AG09319 (cell line): ENCODE measurements at regions not wholly inside any gene's neighbourhood (a gene's known extent, or its start where the extent isn't known, plus 50 kb on each side); places are given as distances from the start of the nearest gene placed in this dataset.

Source experiments
- DNase-seq: peaks from one replicate; pipeline ENCODE4 v3.0.0-alpha.2; 2010; ENCODE audit warnings: low read depth; ENCODE audit errors: extremely low read depth
- TF ChIP-seq, protein P1 (sequence below): IDR thresholded peaks from 2 replicates; pipeline ENCODE4 v1.5.1; 2011; ENCODE audit warnings: low read depth, mild to moderate bottlenecking, inconsistent platforms, low read length, moderate library complexity

- TF ChIP-seq, protein P1, sequence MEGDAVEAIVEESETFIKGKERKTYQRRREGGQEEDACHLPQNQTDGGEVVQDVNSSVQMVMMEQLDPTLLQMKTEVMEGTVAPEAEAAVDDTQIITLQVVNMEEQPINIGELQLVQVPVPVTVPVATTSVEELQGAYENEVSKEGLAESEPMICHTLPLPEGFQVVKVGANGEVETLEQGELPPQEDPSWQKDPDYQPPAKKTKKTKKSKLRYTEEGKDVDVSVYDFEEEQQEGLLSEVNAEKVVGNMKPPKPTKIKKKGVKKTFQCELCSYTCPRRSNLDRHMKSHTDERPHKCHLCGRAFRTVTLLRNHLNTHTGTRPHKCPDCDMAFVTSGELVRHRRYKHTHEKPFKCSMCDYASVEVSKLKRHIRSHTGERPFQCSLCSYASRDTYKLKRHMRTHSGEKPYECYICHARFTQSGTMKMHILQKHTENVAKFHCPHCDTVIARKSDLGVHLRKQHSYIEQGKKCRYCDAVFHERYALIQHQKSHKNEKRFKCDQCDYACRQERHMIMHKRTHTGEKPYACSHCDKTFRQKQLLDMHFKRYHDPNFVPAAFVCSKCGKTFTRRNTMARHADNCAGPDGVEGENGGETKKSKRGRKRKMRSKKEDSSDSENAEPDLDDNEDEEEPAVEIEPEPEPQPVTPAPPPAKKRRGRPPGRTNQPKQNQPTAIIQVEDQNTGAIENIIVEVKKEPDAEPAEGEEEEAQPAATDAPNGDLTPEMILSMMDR = no peak
- no peak for DNase-seq
Measured at GRCh38 chr14:26395726-26396125, 202.1 kb downstream of the NOVA1 start.

DNA sequence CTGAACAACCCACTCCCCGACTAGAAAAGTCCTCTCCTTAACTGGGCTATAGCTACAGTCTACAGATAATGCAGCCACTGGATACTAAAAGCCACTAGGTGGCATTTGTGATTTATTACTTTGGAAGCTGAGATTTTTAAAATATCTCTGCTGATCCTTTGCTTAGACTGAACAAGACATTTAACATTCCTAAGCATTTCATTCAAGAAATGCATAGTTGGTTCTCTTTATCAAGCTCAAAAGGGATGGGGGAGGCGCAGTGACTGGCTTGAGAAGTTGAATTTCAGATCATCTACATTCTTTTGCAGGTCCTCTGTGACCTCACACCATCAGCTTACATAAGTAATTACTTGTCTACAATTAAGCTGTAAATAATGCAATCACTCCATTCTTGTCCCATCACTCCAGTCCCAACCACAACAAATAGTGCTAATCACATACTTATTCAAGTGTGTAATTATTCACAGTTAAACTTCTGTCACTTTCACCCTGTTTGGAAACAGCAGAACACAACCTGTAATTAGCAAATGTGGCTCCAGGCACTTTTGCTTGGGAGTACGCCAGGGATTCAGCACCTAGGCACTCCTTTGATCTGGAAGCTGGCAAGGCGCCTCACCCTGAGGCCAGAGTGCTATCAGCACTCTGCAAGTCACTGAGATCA lies 203.6 kb downstream of the NOVA1 start:
- TF ChIP-seq, protein P1 = peak; percentile 58
- DNase-seq = peak; percentile 8

- TF ChIP-seq, protein P1 = no peak
- DNase-seq = no peak
Measured at GRCh38 chr14:26392498-26392897, 205.3 kb downstream of the NOVA1 start.

DNA sequence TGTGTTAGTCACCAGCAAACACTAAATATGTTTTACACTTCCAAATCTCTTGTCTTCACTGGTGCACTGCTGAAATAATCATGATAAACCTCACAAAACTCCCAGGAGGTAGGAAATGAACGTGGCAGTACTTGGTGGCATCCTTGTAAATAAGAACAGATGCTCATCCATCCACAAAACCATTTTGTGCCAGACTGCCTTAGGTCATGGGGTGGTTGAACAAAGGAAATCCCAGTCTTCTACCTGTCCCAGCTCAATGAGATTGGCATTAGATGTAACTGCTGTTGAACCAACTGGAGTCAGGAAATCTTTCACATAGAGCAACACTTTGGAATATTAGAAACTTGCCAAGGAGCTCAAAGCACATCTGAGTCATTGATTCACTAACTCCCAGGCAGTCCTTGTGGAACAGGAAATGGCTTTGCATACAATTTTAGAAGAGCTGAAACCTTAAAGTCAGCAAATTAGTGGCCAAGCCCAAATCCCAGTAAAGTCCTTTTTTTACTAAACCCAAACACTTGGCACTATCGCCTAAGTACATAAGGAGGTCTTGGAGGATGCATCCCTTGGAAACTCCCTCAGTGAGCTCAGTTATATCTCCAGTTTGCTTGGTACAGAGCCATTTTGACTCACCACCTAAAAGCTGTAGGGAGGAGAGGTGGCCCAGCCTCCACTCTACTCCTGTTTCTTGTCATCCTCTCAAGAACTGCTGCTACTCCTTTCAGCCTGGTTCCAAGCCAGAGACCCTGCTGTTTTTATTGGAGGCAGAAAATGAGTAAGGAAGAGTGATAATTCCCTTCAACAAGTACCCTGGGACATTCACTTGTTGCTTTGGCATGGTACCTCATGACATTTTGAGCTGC lies 208.0 kb downstream of the NOVA1 start:
- TF ChIP-seq, protein P1 = no peak
- DNase-seq = no peak

GRCh38 chr14:26385310-26385709 lies 212.5 kb downstream of the NOVA1 start:
- TF ChIP-seq, protein P1 = no peak
- DNase-seq = no peak

- DNase-seq = no peak
- TF ChIP-seq, protein P1 = no peak
Measured at GRCh38 chr14:26382901-26383685, 214.7 kb downstream of the NOVA1 start.
